Epithelial cell of esophagus (primary cell): ENCODE measurements at regions not wholly inside any gene's neighbourhood (a gene's known extent, or its start where the extent isn't known, plus 50 kb on each side); places are given as distances from the start of the nearest gene placed in this dataset.
"Not testable (repeated sequence)": the region's sequence is repeated elsewhere in the genome, so short reads cannot be mapped to it uniquely, and the experiment has no call there.

Experiments used
- DNase-seq: peaks from one replicate; pipeline ENCODE4 v3.0.0; 2010; ENCODE audit warnings: low read depth
- H3K4me3 ChIP-seq: 2 replicates; pipeline ENCODE4 v1.5.1; 2011; ENCODE audit warnings: mild to moderate bottlenecking, low read length, control low read depth
- TF ChIP-seq, protein P1 (sequence below): IDR thresholded peaks from 2 replicates; pipeline ENCODE4 v1.5.1; 2011; ENCODE audit warnings: low read depth, mild to moderate bottlenecking, low read length, control low read depth, inconsistent platforms; ENCODE audit not compliant: insufficient read depth; ENCODE audit errors: missing control alignments

GRCh38 chr5:87210076-87210475 lies 57.6 kb upstream of the RASA1 start:
- TF ChIP-seq, protein P1, sequence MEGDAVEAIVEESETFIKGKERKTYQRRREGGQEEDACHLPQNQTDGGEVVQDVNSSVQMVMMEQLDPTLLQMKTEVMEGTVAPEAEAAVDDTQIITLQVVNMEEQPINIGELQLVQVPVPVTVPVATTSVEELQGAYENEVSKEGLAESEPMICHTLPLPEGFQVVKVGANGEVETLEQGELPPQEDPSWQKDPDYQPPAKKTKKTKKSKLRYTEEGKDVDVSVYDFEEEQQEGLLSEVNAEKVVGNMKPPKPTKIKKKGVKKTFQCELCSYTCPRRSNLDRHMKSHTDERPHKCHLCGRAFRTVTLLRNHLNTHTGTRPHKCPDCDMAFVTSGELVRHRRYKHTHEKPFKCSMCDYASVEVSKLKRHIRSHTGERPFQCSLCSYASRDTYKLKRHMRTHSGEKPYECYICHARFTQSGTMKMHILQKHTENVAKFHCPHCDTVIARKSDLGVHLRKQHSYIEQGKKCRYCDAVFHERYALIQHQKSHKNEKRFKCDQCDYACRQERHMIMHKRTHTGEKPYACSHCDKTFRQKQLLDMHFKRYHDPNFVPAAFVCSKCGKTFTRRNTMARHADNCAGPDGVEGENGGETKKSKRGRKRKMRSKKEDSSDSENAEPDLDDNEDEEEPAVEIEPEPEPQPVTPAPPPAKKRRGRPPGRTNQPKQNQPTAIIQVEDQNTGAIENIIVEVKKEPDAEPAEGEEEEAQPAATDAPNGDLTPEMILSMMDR, result no peak
- no peak for DNase-seq
- no peak overlapping the region for H3K4me3 ChIP-seq

- TF ChIP-seq, protein P1, result no peak
- peak; percentile 84 for DNase-seq
- H3K4me3 ChIP-seq, result no peak overlapping the region
Observed at GRCh38 chr5:87210743-87211142, 56.9 kb upstream of the RASA1 start.

GRCh38 chr5:87211676-87212075 lies 56.0 kb upstream of the RASA1 start:
- no peak for DNase-seq
- no peak overlapping the region for H3K4me3 ChIP-seq
- TF ChIP-seq, protein P1, result no peak

- not testable (repeated sequence) for DNase-seq
Observed at GRCh38 chr5:87212183-87212582, 55.5 kb upstream of the RASA1 start.

DNA sequence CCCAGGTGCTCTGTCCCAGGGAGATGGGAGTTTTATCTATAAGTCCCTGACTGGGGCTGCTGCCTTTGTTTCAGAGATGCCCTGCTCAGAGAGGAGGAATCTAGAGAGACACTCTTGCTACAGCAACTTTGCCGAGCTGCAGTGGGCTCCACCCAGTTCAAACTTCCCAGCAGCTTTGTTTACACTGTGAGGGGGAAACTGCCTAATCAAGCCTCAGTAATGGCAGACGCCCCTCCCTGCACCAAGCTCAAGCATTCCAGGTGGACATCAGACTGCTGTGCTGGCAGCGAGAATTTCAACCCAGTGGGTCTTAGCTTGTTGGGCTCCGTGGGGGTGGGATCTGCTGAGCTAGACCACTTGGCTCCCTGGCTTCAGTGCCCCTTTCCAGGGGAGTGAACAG lies 50.2 kb upstream of the RASA1 start:
- H3K4me3 ChIP-seq, DNase-seq: not testable (repeated sequence)

More at GRCh38 chr5:87212183-87212582, 55.5 kb upstream of the RASA1 start:
- H3K4me3 ChIP-seq, result not testable (repeated sequence)
